HCT116 (cell line): ENCODE measurements at regions not wholly inside any gene's neighbourhood (a gene's known extent, or its start where the extent isn't known, plus 50 kb on each side); places are given as distances from the start of the nearest gene placed in this dataset.

ENCODE experiments used
- ATAC-seq: fragments of 200-7000 bp; cut with Tn5 transposase; 2 replicates; pipeline ENCODE4 v1.9.1; 2020; ENCODE audit warnings: mild to moderate bottlenecking, moderate library complexity
- BruUV-seq: library from RNA; stranded (reverse); fragments of 400-500 nt; replicated peaks from 2 replicates; lab custom pipeline; 2021; lab: Mats Ljungman, UMichigan
- CTCF ChIA-PET: fragments of 300-600 bp; sonication (Branson Sonifier 250); formaldehyde crosslinking; loops from one replicate; lab custom pipeline; 2021; ENCODE audit warnings: antibody characterized with exemption; lab: Charles Lee
- POLR2A ChIA-PET: fragments of 300-600, 350-600 bp; sonication (Branson Sonifier 250); formaldehyde crosslinking; loops from one replicate; lab custom pipeline; 2021; ENCODE audit warnings: antibody characterized with exemption; lab: Charles Lee
- RAD21 ChIA-PET, 2 experiments: fragments of 300-600 bp; sonication (Branson Sonifier 250); formaldehyde crosslinking; loops; one replicate each; lab custom pipeline; 2023; ENCODE audit warnings: low total read pairs in 2 of 2; ENCODE audit not compliant: uncharacterized antibody in 2 of 2, unreplicated experiment in 2 of 2, low non-redundant PET in 1 of 2; lab: Charles Lee
- DNase-seq: peaks from one replicate; pipeline ENCODE4 v3.0.0-alpha.2; 2010; ENCODE audit warnings: low read depth, low spot score
- H2AFZ ChIP-seq: fragments of 200-600 bp; shearing (Covaris generic), sonication (generic); 2 replicates; pipeline ENCODE4 v1.6.1; 2017; ENCODE audit warnings: low read depth, mixed run types, mixed read lengths, antibody characterized with exemption, low read length; ENCODE audit not compliant: poor library complexity, severe bottlenecking
- H3K27ac ChIP-seq: 2 replicates; pipeline ENCODE4 v1.5.1; 2012; ENCODE audit warnings: low read depth, low read length
- H3K27me3 ChIP-seq: fragments of 200-600 bp; sonication (generic); 2 replicates; pipeline ENCODE4 v1.6.1; 2016; ENCODE audit warnings: mixed run types, low read length, mixed read lengths; ENCODE audit not compliant: insufficient read depth
- H3K36me3 ChIP-seq, 2 experiments: fragments of 200-500 bp in 1 of 2; fragments of 200-600 bp in 1 of 2; sonication (Bioruptor generic) in 1 of 2; sonication (generic) in 1 of 2; 2 replicates each; pipeline versions ENCODE4 v1.5.1 to v1.6.1; 2014 to 2016; ENCODE audit warnings: low read length in 2 of 2, inconsistent platforms in 1 of 2, mixed read lengths in 1 of 2, mixed run types in 1 of 2; ENCODE audit not compliant: insufficient read depth in 2 of 2, control insufficient read depth in 1 of 2
- H3K4me1 ChIP-seq, 2 experiments: fragments of 200-600 bp in 1 of 2; sonication (generic) in 1 of 2; 2 replicates each; pipeline versions ENCODE4 v1.5.1 to v1.6.1; 2012 to 2017; ENCODE audit warnings: low read length in 2 of 2, inconsistent platforms in 1 of 2, mild to moderate bottlenecking in 1 of 2, mixed read lengths in 1 of 2, mixed run types in 1 of 2, moderate library complexity in 1 of 2; ENCODE audit not compliant: insufficient read depth in 2 of 2, control insufficient read depth in 1 of 2
- H3K4me2 ChIP-seq: fragments of 200-600 bp; sonication (generic); 2 replicates; pipeline ENCODE4 v1.6.1; 2017; ENCODE audit warnings: mixed run types, low read length, mixed read lengths
- H3K4me3 ChIP-seq, 2 experiments: fragments of 200-600 bp in 1 of 2; sonication (generic) in 1 of 2; replicated peaks in 1 of 2; 2 replicates each; pipeline ENCODE4 v1.5.1; 2011 to 2016; ENCODE audit warnings: low read length in 2 of 2, control low read depth in 1 of 2, low read depth in 1 of 2, mild to moderate bottlenecking in 1 of 2, mixed read lengths in 1 of 2, mixed run types in 1 of 2
- H3K79me2 ChIP-seq: fragments of 200-600 bp; sonication (generic); 2 replicates; pipeline ENCODE4 v1.6.1; 2017; ENCODE audit warnings: mild to moderate bottlenecking, mixed run types, low read length, moderate library complexity, mixed read lengths; ENCODE audit not compliant: insufficient read depth
- H3K9ac ChIP-seq: fragments of 200-600 bp; sonication (generic); 2 replicates; pipeline ENCODE4 v1.6.1; 2016; ENCODE audit warnings: low read length, mixed read lengths
- H3K9me2 ChIP-seq: fragments of 200-600 bp; sonication (generic), shearing (Covaris generic); 2 replicates; pipeline ENCODE4 v1.6.1; 2017; ENCODE audit warnings: mixed run types, mild to moderate bottlenecking, moderate library complexity; ENCODE audit not compliant: insufficient read depth
- H3K9me3 ChIP-seq, 2 experiments: fragments of 200-500 bp in 1 of 2; fragments of 200-600 bp in 1 of 2; sonication (Bioruptor generic) in 1 of 2; sonication (generic) in 1 of 2; 2 replicates each; pipeline ENCODE4 v1.6.1; 2014 to 2017; ENCODE audit warnings: low read length in 2 of 2, mixed read lengths in 2 of 2, inconsistent platforms in 1 of 2, low read depth in 1 of 2, mild to moderate bottlenecking in 1 of 2, mixed run types in 1 of 2, moderate library complexity in 1 of 2; ENCODE audit not compliant: control insufficient read depth in 1 of 2, insufficient read depth in 1 of 2
- H4K20me1 ChIP-seq: fragments of 200-600 bp; sonication (generic), shearing (Covaris generic); 2 replicates; pipeline ENCODE4 v1.6.1; 2017; ENCODE audit warnings: mixed run types, mild to moderate bottlenecking, moderate library complexity; ENCODE audit not compliant: insufficient read depth
- CBX3 ChIP-seq: IDR thresholded peaks from 2 replicates; pipeline ENCODE4 v1.6.1; 2012; ENCODE audit warnings: low read depth
- CEBPB ChIP-seq: IDR thresholded peaks from 2 replicates; pipeline ENCODE4 v1.6.1; 2012; ENCODE audit warnings: low read depth
- ELF1 ChIP-seq: IDR thresholded peaks from 2 replicates; pipeline ENCODE4 v1.6.1; 2012; ENCODE audit warnings: low read depth, borderline replicate concordance
- EZH2phosphoT487 ChIP-seq: fragments of 200-600 bp; IDR thresholded peaks from 2 replicates; pipeline ENCODE4 v1.6.1; 2018; ENCODE audit warnings: antibody characterized with exemption, borderline replicate concordance
- FOSL1 ChIP-seq: IDR thresholded peaks from 2 replicates; pipeline ENCODE4 v1.6.1; 2012; ENCODE audit warnings: low read depth
- JUND ChIP-seq: IDR thresholded peaks from 2 replicates; pipeline ENCODE4 v1.6.1; 2012
- MAX ChIP-seq: IDR thresholded peaks from 2 replicates; pipeline ENCODE4 v1.6.1; 2012
- POLR2A ChIP-seq: IDR thresholded peaks from 2 replicates; pipeline ENCODE4 v1.7.0; 2011; ENCODE audit warnings: borderline replicate concordance; ENCODE audit not compliant: insufficient read depth, insufficient read length; ENCODE audit errors: extremely low read depth
- RAD21 ChIP-seq: IDR thresholded peaks from 2 replicates; pipeline ENCODE4 v1.6.1; 2012; ENCODE audit warnings: low read depth, mild to moderate bottlenecking
- REST ChIP-seq: IDR thresholded peaks from 2 replicates; pipeline ENCODE4 v1.6.1; 2012; ENCODE audit warnings: low read depth
- SIN3A ChIP-seq: IDR thresholded peaks from 2 replicates; pipeline ENCODE4 v1.6.1; 2012; ENCODE audit warnings: low read depth
- SP1 ChIP-seq: IDR thresholded peaks from 2 replicates; pipeline ENCODE4 v1.6.1; 2012; ENCODE audit warnings: low read depth
- SRF ChIP-seq: IDR thresholded peaks from 2 replicates; pipeline ENCODE4 v1.6.1; 2012; ENCODE audit warnings: low read depth
- TCF7L2 ChIP-seq: IDR thresholded peaks from 2 replicates; pipeline ENCODE4 v1.7.0; 2011; ENCODE audit warnings: borderline replicate concordance, inconsistent platforms; ENCODE audit not compliant: insufficient read depth, insufficient read length; ENCODE audit errors: extremely low read depth
- ZFX ChIP-seq: fragments of 450-650 bp; IDR thresholded peaks from 2 replicates; pipeline ENCODE4 v1.6.1; 2017
- ZNF274 ChIP-seq: fragments of 200-500 bp; sonication (Bioruptor generic); IDR thresholded peaks from 2 replicates; pipeline ENCODE4 v1.6.1; 2014; ENCODE audit warnings: mild to moderate bottlenecking, low read depth, low read length, inconsistent platforms
- intact Hi-C: fragments of 100-400 bp; cut with micrococcal nuclease; formaldehyde crosslinking; loops from 2 replicates; pipeline ENCODE4 v1.10.0; 2022
- TF ChIP-seq, protein P1 (sequence below), 3 experiments: fragments of 200-600 bp in 1 of 3; sonication (generic) in 1 of 3; IDR thresholded peaks in 2 of 3; conservative IDR thresholded peaks in 1 of 3; 2 replicates each; pipeline ENCODE4 v1.5.1; 2012 to 2017; ENCODE audit warnings: low read depth in 2 of 3, low read length in 2 of 3, antibody characterized with exemption in 1 of 3, borderline replicate concordance in 1 of 3, control low read depth in 1 of 3, mild to moderate bottlenecking in 1 of 3, mixed read lengths in 1 of 3, mixed run types in 1 of 3, moderate library complexity in 1 of 3; ENCODE audit not compliant: insufficient read depth in 1 of 3
- TF ChIP-seq, protein P2 (sequence below): IDR thresholded peaks from 2 replicates; pipeline ENCODE4 v1.6.1; 2011; ENCODE audit warnings: mild to moderate bottlenecking, low read length, moderate library complexity; ENCODE audit not compliant: insufficient replicate concordance; ENCODE audit errors: extremely low read depth
- TF ChIP-seq, protein P3 (sequence below): IDR thresholded peaks from 2 replicates; pipeline ENCODE4 v1.6.1; 2012

DNA sequence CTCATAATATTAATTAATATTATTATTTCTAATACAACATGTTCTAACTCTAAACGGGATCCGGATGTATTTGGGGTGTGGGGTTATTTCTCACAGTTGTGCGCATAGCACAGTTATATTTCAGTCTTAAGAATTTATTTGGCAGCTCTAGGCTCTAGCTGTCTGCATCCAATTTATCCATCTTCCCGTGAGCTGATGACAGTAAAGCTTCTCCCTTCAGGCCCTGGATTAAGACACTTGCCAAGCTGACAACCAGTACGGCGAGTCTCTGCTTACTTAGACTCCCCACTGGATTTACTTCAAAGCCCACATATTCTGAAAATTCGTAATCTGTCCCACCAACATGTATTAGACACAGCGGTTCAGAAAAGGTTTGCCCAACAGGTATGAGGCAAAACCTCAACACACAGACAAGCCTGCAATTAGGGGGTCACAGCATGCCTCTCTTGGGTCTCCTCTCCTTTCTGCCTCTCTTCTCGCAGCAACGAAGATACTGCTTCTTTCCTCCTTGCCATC lies 232.9 kb upstream of the TMTC1 start:
- intact Hi-C loops: no loop called here
- POLR2A ChIA-PET: no interaction called here
- no TSS peak for BruUV-seq

More for the DNA sequence above, 232.9 kb upstream of the TMTC1 start:
- no peaks in the 10 kb centered on the region for H3K4me1 ChIP-seq
- H3K9me2 ChIP-seq: no peaks in the 10 kb centered on the region
- no peaks in the 10 kb centered on the region for H3K9me3 ChIP-seq
- H3K27ac ChIP-seq: no peak overlapping the region
- no peak overlapping the region for H3K4me2 ChIP-seq
- no peak overlapping the region for H3K4me3 ChIP-seq
- no peaks in the 10 kb centered on the region for H4K20me1 ChIP-seq
- ATAC-seq (no peak), DNase-seq (no peak)
- no peak overlapping the region for H3K9ac ChIP-seq
- no peak overlapping the region for H2AFZ ChIP-seq
- H3K79me2 ChIP-seq: no peaks in the 10 kb centered on the region
- ChIA-PET CTCF (no interaction called here), RAD21 (no interaction called here)
- TF ChIP-seq SRF (no peak), REST (no peak), MAX (no peak), CEBPB (no peak), EZH2phosphoT487 (no peak), SP1 (no peak), JUND (no peak), ZNF274 (no peak), TCF7L2 (no peak), CBX3 (no peak), ZFX (no peak), POLR2A (no peak), ELF1 (no peak), RAD21 (no peak), SIN3A (no peak), FOSL1 (no peak)
- TF ChIP-seq, protein P1, sequence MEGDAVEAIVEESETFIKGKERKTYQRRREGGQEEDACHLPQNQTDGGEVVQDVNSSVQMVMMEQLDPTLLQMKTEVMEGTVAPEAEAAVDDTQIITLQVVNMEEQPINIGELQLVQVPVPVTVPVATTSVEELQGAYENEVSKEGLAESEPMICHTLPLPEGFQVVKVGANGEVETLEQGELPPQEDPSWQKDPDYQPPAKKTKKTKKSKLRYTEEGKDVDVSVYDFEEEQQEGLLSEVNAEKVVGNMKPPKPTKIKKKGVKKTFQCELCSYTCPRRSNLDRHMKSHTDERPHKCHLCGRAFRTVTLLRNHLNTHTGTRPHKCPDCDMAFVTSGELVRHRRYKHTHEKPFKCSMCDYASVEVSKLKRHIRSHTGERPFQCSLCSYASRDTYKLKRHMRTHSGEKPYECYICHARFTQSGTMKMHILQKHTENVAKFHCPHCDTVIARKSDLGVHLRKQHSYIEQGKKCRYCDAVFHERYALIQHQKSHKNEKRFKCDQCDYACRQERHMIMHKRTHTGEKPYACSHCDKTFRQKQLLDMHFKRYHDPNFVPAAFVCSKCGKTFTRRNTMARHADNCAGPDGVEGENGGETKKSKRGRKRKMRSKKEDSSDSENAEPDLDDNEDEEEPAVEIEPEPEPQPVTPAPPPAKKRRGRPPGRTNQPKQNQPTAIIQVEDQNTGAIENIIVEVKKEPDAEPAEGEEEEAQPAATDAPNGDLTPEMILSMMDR (IDR thresholded peaks at IDR 0.05 in 2 of 3, conservative IDR thresholded peaks at IDR 0.05 in 1 of 3; ENCODE audit: borderline replicate concordance in 1 of 3, insufficient read depth in 1 of 3, low read depth in 2 of 3, low read length in 2 of 3): no peak
- TF ChIP-seq, protein P2, sequence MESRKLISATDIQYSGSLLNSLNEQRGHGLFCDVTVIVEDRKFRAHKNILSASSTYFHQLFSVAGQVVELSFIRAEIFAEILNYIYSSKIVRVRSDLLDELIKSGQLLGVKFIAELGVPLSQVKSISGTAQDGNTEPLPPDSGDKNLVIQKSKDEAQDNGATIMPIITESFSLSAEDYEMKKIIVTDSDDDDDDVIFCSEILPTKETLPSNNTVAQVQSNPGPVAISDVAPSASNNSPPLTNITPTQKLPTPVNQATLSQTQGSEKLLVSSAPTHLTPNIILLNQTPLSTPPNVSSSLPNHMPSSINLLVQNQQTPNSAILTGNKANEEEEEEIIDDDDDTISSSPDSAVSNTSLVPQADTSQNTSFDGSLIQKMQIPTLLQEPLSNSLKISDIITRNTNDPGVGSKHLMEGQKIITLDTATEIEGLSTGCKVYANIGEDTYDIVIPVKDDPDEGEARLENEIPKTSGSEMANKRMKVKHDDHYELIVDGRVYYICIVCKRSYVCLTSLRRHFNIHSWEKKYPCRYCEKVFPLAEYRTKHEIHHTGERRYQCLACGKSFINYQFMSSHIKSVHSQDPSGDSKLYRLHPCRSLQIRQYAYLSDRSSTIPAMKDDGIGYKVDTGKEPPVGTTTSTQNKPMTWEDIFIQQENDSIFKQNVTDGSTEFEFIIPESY: no peak
- TF ChIP-seq, protein P3, sequence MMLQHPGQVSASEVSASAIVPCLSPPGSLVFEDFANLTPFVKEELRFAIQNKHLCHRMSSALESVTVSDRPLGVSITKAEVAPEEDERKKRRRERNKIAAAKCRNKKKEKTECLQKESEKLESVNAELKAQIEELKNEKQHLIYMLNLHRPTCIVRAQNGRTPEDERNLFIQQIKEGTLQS: no peak
- H3K27me3 ChIP-seq: no peaks in the 10 kb centered on the region
- no peaks in the 10 kb centered on the region for H3K36me3 ChIP-seq
